Smooth muscle cell (in vitro differentiated cells): ENCODE measurements at regions not wholly inside any gene's neighbourhood (a gene's known extent, or its start where the extent isn't known, plus 50 kb on each side); places are given as distances from the start of the nearest gene placed in this dataset.

Experiments used
- DNase-seq: peaks from one replicate; lab custom pipeline; 2025; ENCODE audit not compliant: unreplicated experiment; lab: John Stamatoyannopoulos, UW
- H2AFZ ChIP-seq: fragments of 200-600 bp; sonication (generic); 2 replicates; pipeline ENCODE4 v1.6.0; 2016; ENCODE audit warnings: antibody characterized with exemption, low read depth, mild to moderate bottlenecking
- H3F3A ChIP-seq: fragments of 200-600 bp; sonication (generic); 2 replicates; pipeline ENCODE4 v1.6.0; 2017; ENCODE audit warnings: antibody characterized with exemption, low read depth
- H3K27ac ChIP-seq: fragments of 200-600 bp; sonication (generic); 2 replicates; pipeline ENCODE4 v1.5.1; 2016; ENCODE audit warnings: low read depth, mild to moderate bottlenecking
- H3K27me3 ChIP-seq: fragments of 200-600 bp; sonication (generic); 2 replicates; pipeline ENCODE4 v1.6.1; 2016; ENCODE audit warnings: low read depth, mild to moderate bottlenecking
- H3K36me3 ChIP-seq: fragments of 200-600 bp; sonication (generic); 2 replicates; pipeline ENCODE4 v1.5.1; 2016; ENCODE audit warnings: low read depth
- H3K4me1 ChIP-seq: fragments of 200-600 bp; sonication (generic); 2 replicates; pipeline ENCODE4 v1.5.1; 2016; ENCODE audit warnings: low read depth
- H3K4me2 ChIP-seq: fragments of 200-600 bp; sonication (generic); 2 replicates; pipeline ENCODE4 v1.6.0; 2016; ENCODE audit warnings: mild to moderate bottlenecking
- H3K4me3 ChIP-seq: fragments of 200-600 bp; sonication (generic); 2 replicates; pipeline ENCODE4 v1.5.1; 2016; ENCODE audit warnings: mild to moderate bottlenecking
- H3K79me2 ChIP-seq: fragments of 200-600 bp; sonication (generic); 2 replicates; pipeline ENCODE4 v1.6.0; 2016; ENCODE audit warnings: low read depth, mild to moderate bottlenecking
- H3K9ac ChIP-seq: fragments of 200-600 bp; sonication (generic); 2 replicates; pipeline ENCODE4 v1.6.0; 2016; ENCODE audit warnings: low read depth
- H3K9me3 ChIP-seq: fragments of 200-600 bp; sonication (generic); replicated peaks from 2 replicates; pipeline ENCODE4 v1.5.1; 2016; ENCODE audit warnings: low read depth
- H4K20me1 ChIP-seq: fragments of 200-600 bp; sonication (generic); 2 replicates; pipeline ENCODE4 v1.6.0; 2016; ENCODE audit warnings: low read depth
- CTCF ChIP-seq: fragments of 200-600 bp; sonication (generic); IDR thresholded peaks from 2 replicates; pipeline ENCODE4 v1.5.1; 2017; ENCODE audit warnings: borderline replicate concordance, mild to moderate bottlenecking, antibody characterized with exemption; ENCODE audit not compliant: insufficient read depth, poor library complexity, severe bottlenecking
- WGBS: methylation state at CpG from one replicate; pipeline ENCODE4 v1.1.7; 2016; ENCODE audit warnings: low lambda C conversion rate; 5-methylcytosine and 5-hydroxymethylcytosine counted together

GRCh38 chr5:38078161-38078560 lies 180.2 kb upstream of the EGFLAM start:
- H3K9me3 ChIP-seq: no peaks in the 10 kb centered on the region
- no peaks in the 10 kb centered on the region for H3K79me2 ChIP-seq
- no peak overlapping the region for H2AFZ ChIP-seq
- no peaks in the 10 kb centered on the region for H3K4me1 ChIP-seq
- no peak overlapping the region for H3K9ac ChIP-seq
- H3K27ac ChIP-seq: no peak overlapping the region
- H3K36me3 ChIP-seq: no peaks in the 10 kb centered on the region
- 50% methylated on average over 3 of the region's 3 CpGs for WGBS
- no peak for DNase-seq
- H3K27me3 ChIP-seq: no peaks in the 10 kb centered on the region
- no peak overlapping the region for H3K4me2 ChIP-seq
- no peaks in the 10 kb centered on the region for H3F3A ChIP-seq
- H4K20me1 ChIP-seq: no peaks in the 10 kb centered on the region
- no peak for TF ChIP-seq CTCF
- no peak overlapping the region for H3K4me3 ChIP-seq

GRCh38 chr5:38077652-38078051 lies 180.7 kb upstream of the EGFLAM start:
- H3K4me2 ChIP-seq: no peak overlapping the region
- no peak overlapping the region for H3K9ac ChIP-seq
- H4K20me1 ChIP-seq: no peaks in the 10 kb centered on the region
- H3K27me3 ChIP-seq: no peaks in the 10 kb centered on the region
- H3K27ac ChIP-seq: no peak overlapping the region
- H3K4me1 ChIP-seq: no peaks in the 10 kb centered on the region
- no peak overlapping the region for H2AFZ ChIP-seq
- H3K36me3 ChIP-seq: no peaks in the 10 kb centered on the region
- H3K9me3 ChIP-seq: no peaks in the 10 kb centered on the region
- H3K79me2 ChIP-seq: no peaks in the 10 kb centered on the region
- WGBS: 87% methylated on average over 1 of the region's 1 CpG
- no peaks in the 10 kb centered on the region for H3F3A ChIP-seq
- H3K4me3 ChIP-seq: no peak overlapping the region
- no peak for DNase-seq
- TF ChIP-seq CTCF: no peak

- Histone ChIP-seq H3K27me3 (no peaks in the 10 kb centered on the region), H3K4me2 (no peak overlapping the region), H3K79me2 (no peaks in the 10 kb centered on the region), H3K9me3 (no peaks in the 10 kb centered on the region), H3K9ac (no peak overlapping the region), H3K27ac (no peak overlapping the region), H3K36me3 (no peaks in the 10 kb centered on the region), H3F3A (no peaks in the 10 kb centered on the region), H3K4me3 (no peak overlapping the region), H4K20me1 (no peaks in the 10 kb centered on the region), H3K4me1 (no peaks in the 10 kb centered on the region), H2AFZ (no peak overlapping the region)
- whole genome bisulfite sequencing: 97% methylated on average over 9 of the region's 9 CpGs
- DNase-seq: no peak
- TF ChIP-seq CTCF: no peak
Measured at GRCh38 chr5:38071831-38072694, 186.3 kb upstream of the EGFLAM start.
